GM10266 (cell line): ENCODE measurements at regions not wholly inside any gene's neighbourhood (a gene's known extent, or its start where the extent isn't known, plus 50 kb on each side); places are given as distances from the start of the nearest gene placed in this dataset.

Source experiments
- DNase-seq: peaks from one replicate; pipeline ENCODE4 v3.0.0; 2012; ENCODE audit errors: extremely low spot score
- CTCF ChIP-seq: IDR thresholded peaks from 2 replicates; pipeline ENCODE4 v1.5.1; 2012; ENCODE audit warnings: mild to moderate bottlenecking, low read depth; ENCODE audit not compliant: control insufficient read depth, insufficient read depth; ENCODE audit errors: missing control alignments

GRCh38 chr2:167388901-167389300 lies 500.6 kb downstream of the XIRP2 start:
- no peak for TF ChIP-seq CTCF
- DNase-seq: no peak

- TF ChIP-seq CTCF: no peak
- DNase-seq: no peak
These were observed 500.2 kb downstream of the XIRP2 start for GRCh38 chr2:167388497-167388896.

- DNase-seq: no peak
- no peak for TF ChIP-seq CTCF
These were observed 498.4 kb downstream of the XIRP2 start for GRCh38 chr2:167386694-167387093.

- TF ChIP-seq CTCF: no peak
- no peak for DNase-seq
These were observed 495.4 kb downstream of the XIRP2 start for GRCh38 chr2:167383610-167384194.

- no peak for TF ChIP-seq CTCF
- no peak for DNase-seq
These were observed 493.1 kb downstream of the XIRP2 start for GRCh38 chr2:167381349-167381748.

GRCh38 chr2:167380555-167380954 lies 492.3 kb downstream of the XIRP2 start:
- no peak for TF ChIP-seq CTCF
- DNase-seq: no peak

- TF ChIP-seq CTCF: no peak
- no peak for DNase-seq
These were observed 491.8 kb downstream of the XIRP2 start for GRCh38 chr2:167380094-167380493.
